GM12878 (cell line): ENCODE measurements at regions not wholly inside any gene's neighbourhood (a gene's known extent, or its start where the extent isn't known, plus 50 kb on each side); places are given as distances from the start of the nearest gene placed in this dataset.

ENCODE experiments used
- CEBPB ChIP-seq, 2 experiments: fragments of 150-350 bp in 1 of 2; IDR thresholded peaks; 2 replicates each; pipeline ENCODE4 v1.6.1; 2012 to 2014; ENCODE audit warnings: low read depth in 2 of 2, low read length in 2 of 2, borderline replicate concordance in 1 of 2, inconsistent platforms in 1 of 2
- FOXK2 ChIP-seq: fragments of 450-650 bp; IDR thresholded peaks from 2 replicates; pipeline ENCODE4 v1.6.1; 2017; ENCODE audit warnings: mild to moderate bottlenecking, moderate library complexity
- KDM1A ChIP-seq: fragments of 200-600 bp; sonication (generic); IDR thresholded peaks from 2 replicates; pipeline ENCODE4 v1.6.1; 2016; ENCODE audit warnings: borderline replicate concordance
- POLR2A ChIP-seq: IDR thresholded peaks from 2 replicates; pipeline ENCODE4 v1.6.1; 2011; ENCODE audit warnings: low read depth, mild to moderate bottlenecking, low read length
- POLR2AphosphoS2 ChIP-seq: IDR thresholded peaks from 2 replicates; pipeline ENCODE4 v1.6.1; 2011; ENCODE audit warnings: low read depth, mild to moderate bottlenecking, low read length, improper control_type of control experiment, moderate library complexity
- POU2F2 ChIP-seq: IDR thresholded peaks from 3 replicates; pipeline ENCODE4 v1.6.1; 2011; ENCODE audit warnings: low read depth, mild to moderate bottlenecking, low read length, borderline replicate concordance
- ZZZ3 ChIP-seq: IDR thresholded peaks from 2 replicates; pipeline ENCODE4 v1.6.1; 2011; ENCODE audit warnings: low read depth; ENCODE audit not compliant: control insufficient read depth, insufficient read length
- TF ChIP-seq, protein P1 (sequence below), 3 experiments: IDR thresholded peaks in 2 of 3; conservative IDR thresholded peaks in 1 of 3; 2 replicates each; pipeline ENCODE4 v1.5.1; 2011; ENCODE audit warnings: low read depth in 3 of 3, low read length in 3 of 3, mild to moderate bottlenecking in 3 of 3, control low read depth in 2 of 3, moderate library complexity in 2 of 3, inconsistent platforms in 1 of 3, mixed read lengths in 1 of 3; ENCODE audit not compliant: control insufficient read depth in 2 of 3, insufficient read depth in 1 of 3; ENCODE audit errors: extremely low read depth in 1 of 3
- TF ChIP-seq, protein P2 (sequence below): IDR thresholded peaks from 2 replicates; pipeline ENCODE4 v1.6.1; 2011; ENCODE audit warnings: borderline replicate concordance, low read depth, mild to moderate bottlenecking, moderate library complexity, low read length; ENCODE audit not compliant: insufficient read depth, poor library complexity, severe bottlenecking
- TF ChIP-seq, protein P3 (sequence below): IDR thresholded peaks from 2 replicates; pipeline ENCODE4 v1.6.1; 2011; ENCODE audit warnings: low read depth, low read length, improper control_type of control experiment, borderline replicate concordance

DNA sequence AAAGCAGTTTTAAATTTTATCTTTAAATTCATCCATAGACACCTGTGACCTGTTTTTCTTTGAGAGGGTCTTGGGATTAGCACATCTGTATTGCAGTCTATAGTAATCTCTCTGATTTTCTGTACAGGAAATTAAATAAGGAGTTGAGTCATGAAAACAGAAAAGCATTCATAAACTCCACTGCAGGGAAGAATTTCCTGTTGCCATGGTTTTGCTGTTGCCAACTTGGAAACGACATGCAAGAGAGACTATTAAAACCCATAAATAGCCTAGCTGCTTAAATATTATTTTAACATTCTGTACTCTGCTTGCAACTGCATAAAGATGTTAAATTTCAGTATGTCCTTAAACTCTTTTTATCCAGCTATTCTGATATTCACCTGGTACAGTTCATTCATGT lies 281.0 kb upstream of the RGS6 start:
- TF ChIP-seq KDM1A (no peak), CEBPB (IDR thresholded peaks at IDR 0.05; ENCODE audit: borderline replicate concordance in 1 of 2, low read depth in 2 of 2, low read length in 2 of 2) (no peak), ZZZ3 (no peak), POLR2A (no peak), POU2F2 (no peak), POLR2AphosphoS2 (no peak), FOXK2 (no peak)
- TF ChIP-seq, protein P1, sequence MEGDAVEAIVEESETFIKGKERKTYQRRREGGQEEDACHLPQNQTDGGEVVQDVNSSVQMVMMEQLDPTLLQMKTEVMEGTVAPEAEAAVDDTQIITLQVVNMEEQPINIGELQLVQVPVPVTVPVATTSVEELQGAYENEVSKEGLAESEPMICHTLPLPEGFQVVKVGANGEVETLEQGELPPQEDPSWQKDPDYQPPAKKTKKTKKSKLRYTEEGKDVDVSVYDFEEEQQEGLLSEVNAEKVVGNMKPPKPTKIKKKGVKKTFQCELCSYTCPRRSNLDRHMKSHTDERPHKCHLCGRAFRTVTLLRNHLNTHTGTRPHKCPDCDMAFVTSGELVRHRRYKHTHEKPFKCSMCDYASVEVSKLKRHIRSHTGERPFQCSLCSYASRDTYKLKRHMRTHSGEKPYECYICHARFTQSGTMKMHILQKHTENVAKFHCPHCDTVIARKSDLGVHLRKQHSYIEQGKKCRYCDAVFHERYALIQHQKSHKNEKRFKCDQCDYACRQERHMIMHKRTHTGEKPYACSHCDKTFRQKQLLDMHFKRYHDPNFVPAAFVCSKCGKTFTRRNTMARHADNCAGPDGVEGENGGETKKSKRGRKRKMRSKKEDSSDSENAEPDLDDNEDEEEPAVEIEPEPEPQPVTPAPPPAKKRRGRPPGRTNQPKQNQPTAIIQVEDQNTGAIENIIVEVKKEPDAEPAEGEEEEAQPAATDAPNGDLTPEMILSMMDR (IDR thresholded peaks at IDR 0.05 in 2 of 3, conservative IDR thresholded peaks at IDR 0.05 in 1 of 3; ENCODE audit: control insufficient read depth in 2 of 3, extremely low read depth in 1 of 3, insufficient read depth in 1 of 3, low read depth in 3 of 3, low read length in 3 of 3), result no peak
- TF ChIP-seq, protein P2, sequence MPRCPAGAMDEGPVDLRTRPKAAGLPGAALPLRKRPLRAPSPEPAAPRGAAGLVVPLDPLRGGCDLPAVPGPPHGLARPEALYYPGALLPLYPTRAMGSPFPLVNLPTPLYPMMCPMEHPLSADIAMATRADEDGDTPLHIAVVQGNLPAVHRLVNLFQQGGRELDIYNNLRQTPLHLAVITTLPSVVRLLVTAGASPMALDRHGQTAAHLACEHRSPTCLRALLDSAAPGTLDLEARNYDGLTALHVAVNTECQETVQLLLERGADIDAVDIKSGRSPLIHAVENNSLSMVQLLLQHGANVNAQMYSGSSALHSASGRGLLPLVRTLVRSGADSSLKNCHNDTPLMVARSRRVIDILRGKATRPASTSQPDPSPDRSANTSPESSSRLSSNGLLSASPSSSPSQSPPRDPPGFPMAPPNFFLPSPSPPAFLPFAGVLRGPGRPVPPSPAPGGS, result no peak
- TF ChIP-seq, protein P3, sequence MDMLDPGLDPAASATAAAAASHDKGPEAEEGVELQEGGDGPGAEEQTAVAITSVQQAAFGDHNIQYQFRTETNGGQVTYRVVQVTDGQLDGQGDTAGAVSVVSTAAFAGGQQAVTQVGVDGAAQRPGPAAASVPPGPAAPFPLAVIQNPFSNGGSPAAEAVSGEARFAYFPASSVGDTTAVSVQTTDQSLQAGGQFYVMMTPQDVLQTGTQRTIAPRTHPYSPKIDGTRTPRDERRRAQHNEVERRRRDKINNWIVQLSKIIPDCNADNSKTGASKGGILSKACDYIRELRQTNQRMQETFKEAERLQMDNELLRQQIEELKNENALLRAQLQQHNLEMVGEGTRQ, result no peak
